ENCODE measurements at regions not wholly inside any gene's neighbourhood (a gene's known extent, or its start where the extent isn't known, plus 50 kb on each side); places are given as distances from the start of the nearest gene placed in this dataset.

GRCh38 chr7:108770981-108771745, 201.5 kb downstream of the DNAJB9 start:
- ATAC-seq = no peak
- TF ChIP-seq PPARA (CRISPR knock-in tag; IDR thresholded peaks at IDR 0.05; ENCODE audit: borderline replicate concordance) (no peak), ZNF8 (CRISPR knock-in tag; IDR thresholded peaks at IDR 0.05) (no peak), TSHZ2 (CRISPR knock-in tag; IDR thresholded peaks at IDR 0.05) (no peak), CSRNP3 (CRISPR knock-in tag; IDR thresholded peaks at IDR 0.05) (no peak), ESRRG (CRISPR knock-in tag; IDR thresholded peaks at IDR 0.05) (no peak), RARB (CRISPR knock-in tag; IDR thresholded peaks at IDR 0.05) (no peak), CSDC2 (CRISPR knock-in tag; IDR thresholded peaks at IDR 0.05) (no peak)

- TF ChIP-seq ZFP30 (CRISPR knock-in tag; IDR thresholded peaks at IDR 0.05) = no peak
- no peak for TF ChIP-seq ZNF8 (CRISPR knock-in tag; IDR thresholded peaks at IDR 0.05)
- no peak for ATAC-seq
Observed at GRCh38 chr7:108771853-108772252, 202.2 kb downstream of the DNAJB9 start.

GRCh38 chr7:108777966-108778365, 208.3 kb downstream of the DNAJB9 start:
- TF ChIP-seq TSHZ2 (CRISPR knock-in tag; IDR thresholded peaks at IDR 0.05) (no peak), ZNF565 (CRISPR knock-in tag; conservative IDR thresholded peaks at IDR 0.05; ENCODE audit: low read depth) (no peak), SNAI2 (CRISPR knock-in tag; IDR thresholded peaks at IDR 0.05) (no peak), ESRRG (CRISPR knock-in tag; IDR thresholded peaks at IDR 0.05) (no peak), ZNF8 (CRISPR knock-in tag; IDR thresholded peaks at IDR 0.05) (no peak), ZFP3 (CRISPR knock-in tag; IDR thresholded peaks at IDR 0.05) (no peak), ISL1 (CRISPR knock-in tag; IDR thresholded peaks at IDR 0.05) (no peak), CSRNP3 (CRISPR knock-in tag; IDR thresholded peaks at IDR 0.05) (no peak), RARB (CRISPR knock-in tag; IDR thresholded peaks at IDR 0.05) (no peak), ZFP30 (CRISPR knock-in tag; IDR thresholded peaks at IDR 0.05) (no peak), PATZ1 (CRISPR knock-in tag; IDR thresholded peaks at IDR 0.05; ENCODE audit: borderline replicate concordance) (no peak), TOX (CRISPR knock-in tag; IDR thresholded peaks at IDR 0.05; ENCODE audit: borderline replicate concordance) (no peak)
- ATAC-seq = no peak

- TF ChIP-seq CSRNP3 (CRISPR knock-in tag; IDR thresholded peaks at IDR 0.05) = no peak
- ATAC-seq = no peak
Observed at GRCh38 chr7:108789451-108789850, 219.8 kb downstream of the DNAJB9 start.

Measured in SK-N-SH treated with all-trans-retinoic acid at 6 μM for 48 hours (cell line).